NB4 (cell line): ENCODE measurements at regions not wholly inside any gene's neighbourhood (a gene's known extent, or its start where the extent isn't known, plus 50 kb on each side); places are given as distances from the start of the nearest gene placed in this dataset.

ENCODE experiments used
- DNase-seq: peaks from one replicate; pipeline ENCODE4 v3.0.0; 2010; ENCODE audit warnings: low read depth
- H3K4me3 ChIP-seq: one replicate; pipeline ENCODE4 v1.5.1; 2011; ENCODE audit warnings: mild to moderate bottlenecking, low read depth, low read length, moderate library complexity
- MYC ChIP-seq: IDR thresholded peaks from 2 replicates; pipeline ENCODE4 v1.6.1; 2011; ENCODE audit warnings: low read depth, low read length
- POLR2A ChIP-seq: IDR thresholded peaks from 2 replicates; pipeline ENCODE4 v1.6.1; 2011; ENCODE audit warnings: mild to moderate bottlenecking; ENCODE audit not compliant: insufficient read length; ENCODE audit errors: extremely low read depth
- TF ChIP-seq, protein P1 (sequence below): IDR thresholded peaks from 2 replicates; pipeline ENCODE4 v1.6.1; 2011; ENCODE audit warnings: low read depth, low read length
- TF ChIP-seq, protein P2 (sequence below): IDR thresholded peaks from one replicate; pipeline ENCODE4 v1.5.1; 2012; ENCODE audit warnings: low read depth, low read length

DNA sequence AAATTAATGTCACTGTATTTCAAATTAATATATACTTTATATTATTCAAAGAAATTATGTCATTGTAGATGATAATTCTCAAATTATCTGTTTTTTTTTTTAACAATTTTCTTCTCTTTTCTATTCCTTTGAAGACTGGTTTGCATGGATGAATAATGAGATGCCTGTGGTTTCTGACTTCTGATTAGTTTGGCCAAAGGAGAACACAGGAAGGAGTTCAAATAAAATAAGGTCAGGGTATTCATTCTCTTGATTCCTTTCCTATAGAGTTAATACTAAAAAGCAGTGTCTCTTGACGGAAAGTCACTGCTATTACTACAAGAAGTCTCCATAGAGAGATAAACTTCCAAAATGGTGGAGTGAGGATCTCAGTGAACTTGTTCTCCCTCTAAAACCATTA lies 279.6 kb upstream of the FTMT start:
- TF ChIP-seq MYC (no peak), POLR2A (no peak)
- TF ChIP-seq, protein P1, sequence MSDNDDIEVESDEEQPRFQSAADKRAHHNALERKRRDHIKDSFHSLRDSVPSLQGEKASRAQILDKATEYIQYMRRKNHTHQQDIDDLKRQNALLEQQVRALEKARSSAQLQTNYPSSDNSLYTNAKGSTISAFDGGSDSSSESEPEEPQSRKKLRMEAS, result no peak
- TF ChIP-seq, protein P2, sequence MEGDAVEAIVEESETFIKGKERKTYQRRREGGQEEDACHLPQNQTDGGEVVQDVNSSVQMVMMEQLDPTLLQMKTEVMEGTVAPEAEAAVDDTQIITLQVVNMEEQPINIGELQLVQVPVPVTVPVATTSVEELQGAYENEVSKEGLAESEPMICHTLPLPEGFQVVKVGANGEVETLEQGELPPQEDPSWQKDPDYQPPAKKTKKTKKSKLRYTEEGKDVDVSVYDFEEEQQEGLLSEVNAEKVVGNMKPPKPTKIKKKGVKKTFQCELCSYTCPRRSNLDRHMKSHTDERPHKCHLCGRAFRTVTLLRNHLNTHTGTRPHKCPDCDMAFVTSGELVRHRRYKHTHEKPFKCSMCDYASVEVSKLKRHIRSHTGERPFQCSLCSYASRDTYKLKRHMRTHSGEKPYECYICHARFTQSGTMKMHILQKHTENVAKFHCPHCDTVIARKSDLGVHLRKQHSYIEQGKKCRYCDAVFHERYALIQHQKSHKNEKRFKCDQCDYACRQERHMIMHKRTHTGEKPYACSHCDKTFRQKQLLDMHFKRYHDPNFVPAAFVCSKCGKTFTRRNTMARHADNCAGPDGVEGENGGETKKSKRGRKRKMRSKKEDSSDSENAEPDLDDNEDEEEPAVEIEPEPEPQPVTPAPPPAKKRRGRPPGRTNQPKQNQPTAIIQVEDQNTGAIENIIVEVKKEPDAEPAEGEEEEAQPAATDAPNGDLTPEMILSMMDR, result no peak
- no peak for DNase-seq
- no peak overlapping the region for H3K4me3 ChIP-seq

DNA sequence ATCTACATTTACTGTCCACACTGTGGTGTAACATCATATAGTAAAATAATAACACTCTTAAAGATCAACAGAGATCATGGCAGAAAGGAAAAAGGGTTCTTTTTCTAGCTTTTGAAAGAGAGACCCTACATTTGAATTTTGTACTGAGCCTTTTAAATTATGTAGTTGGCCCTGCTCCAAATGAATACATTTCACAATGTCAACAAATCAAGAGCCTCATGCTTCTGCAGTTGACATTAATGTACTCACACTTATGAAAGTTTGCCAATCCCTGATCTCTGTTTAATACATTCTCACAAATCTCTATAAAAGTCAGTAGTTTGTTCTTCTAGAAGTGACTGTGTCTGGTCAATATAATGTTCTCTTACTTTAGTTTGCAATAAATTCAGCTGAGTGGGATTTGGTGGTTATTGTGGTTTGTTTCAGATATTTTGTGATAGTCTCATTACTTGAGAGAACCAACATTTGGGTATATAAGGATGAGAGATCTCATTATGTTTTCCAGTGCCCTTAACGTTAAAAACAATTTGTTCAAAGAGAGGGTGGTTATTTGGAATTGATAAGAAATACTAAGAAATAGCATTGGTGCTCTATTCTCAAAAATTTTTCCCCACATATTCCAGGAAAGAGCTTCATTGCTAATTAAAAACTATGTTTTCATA lies 277.8 kb upstream of the FTMT start:
- TF ChIP-seq, protein P1, result no peak
- TF ChIP-seq, protein P2, result no peak
- TF ChIP-seq POLR2A (no peak), MYC (no peak)
- H3K4me3 ChIP-seq, result no peak overlapping the region
- DNase-seq, result no peak

DNA sequence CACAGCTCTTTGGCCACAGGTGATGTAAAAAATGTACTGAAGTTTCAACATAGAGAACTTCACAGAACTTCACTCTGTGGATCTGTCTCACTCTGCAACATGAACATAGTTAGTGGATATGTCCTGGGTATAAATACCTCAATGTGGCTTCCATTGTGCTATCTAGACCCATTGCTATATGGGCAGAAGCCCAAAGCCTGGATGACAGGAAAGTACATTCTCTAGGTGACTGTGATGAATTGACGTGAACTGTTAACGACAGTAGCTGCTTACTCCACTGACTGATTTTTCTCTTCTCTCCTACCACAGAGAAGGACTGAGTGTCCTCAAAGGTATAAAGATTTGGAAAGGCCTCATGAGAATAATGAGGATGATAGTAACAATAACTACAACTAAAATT lies 270.1 kb upstream of the FTMT start:
- DNase-seq, result no peak
- TF ChIP-seq, protein P2, result no peak
- no peak overlapping the region for H3K4me3 ChIP-seq

DNA sequence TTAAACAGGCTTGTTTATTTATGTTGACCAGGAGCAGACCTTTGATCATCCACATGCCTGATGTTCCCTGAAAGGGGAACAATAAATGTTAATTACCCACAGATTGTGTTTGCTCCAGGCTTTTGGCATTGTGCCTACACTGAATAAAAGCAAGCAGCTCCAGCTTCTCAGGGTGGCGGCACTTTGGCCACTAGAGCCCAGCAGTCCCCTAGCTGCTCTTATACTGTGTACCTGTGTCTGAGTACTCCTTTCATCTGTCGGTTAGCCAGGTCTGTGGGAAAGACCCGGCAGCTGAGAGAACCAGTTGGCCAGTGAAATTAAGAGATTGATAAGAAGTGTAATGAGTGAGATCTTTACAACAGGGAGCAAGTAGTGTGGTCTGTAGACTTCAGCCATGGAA lies 254.8 kb upstream of the FTMT start:
- H3K4me3 ChIP-seq, result no peak overlapping the region
- no peak for DNase-seq
- TF ChIP-seq POLR2A (no peak), MYC (no peak)
- TF ChIP-seq, protein P1, result no peak
- TF ChIP-seq, protein P2, result no peak

DNA sequence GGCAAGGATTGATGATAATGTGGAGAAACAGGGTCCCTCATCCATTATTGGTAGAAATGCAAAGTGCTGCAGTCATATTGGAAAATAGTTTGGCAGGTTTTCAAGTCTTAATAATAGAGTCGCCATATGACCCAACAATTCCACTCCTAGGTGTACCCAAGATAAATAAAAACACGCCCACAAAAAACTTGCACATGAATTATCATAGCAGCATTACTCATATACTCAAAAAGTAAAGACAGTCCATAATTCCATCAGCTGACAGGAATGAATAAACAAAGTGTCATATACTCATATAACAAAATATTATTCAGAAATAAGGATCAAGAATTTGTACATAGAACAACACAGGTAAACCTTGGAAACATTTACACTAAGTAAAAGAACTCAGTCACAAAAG lies 242.9 kb upstream of the FTMT start:
- no peak for DNase-seq
- H3K4me3 ChIP-seq, result no peak overlapping the region
- TF ChIP-seq POLR2A, result no peak
- no peak for TF ChIP-seq MYC
- TF ChIP-seq, protein P1, result no peak
- TF ChIP-seq, protein P2, result no peak

DNA sequence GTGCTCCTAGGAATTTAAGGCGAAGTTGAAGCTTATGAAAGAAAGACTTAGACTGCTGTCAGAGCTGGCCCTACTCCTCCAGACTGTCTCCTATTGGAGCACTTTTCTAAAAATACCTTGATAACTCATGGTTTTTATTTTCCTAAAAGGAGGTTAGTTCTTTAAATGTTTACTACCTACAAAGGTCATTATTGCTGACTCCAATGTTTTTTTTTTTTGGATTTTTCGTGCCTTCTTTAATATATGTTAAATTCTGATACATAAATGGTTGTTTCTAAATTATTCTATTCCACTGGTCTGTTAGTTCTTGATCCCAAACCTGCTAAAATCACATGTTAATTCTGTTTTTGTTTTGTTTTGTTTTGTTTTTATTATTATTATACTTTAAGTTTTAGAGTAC lies 227.6 kb upstream of the FTMT start:
- H3K4me3 ChIP-seq, result no peak overlapping the region
- TF ChIP-seq MYC (no peak), POLR2A (no peak)
- TF ChIP-seq, protein P1, result no peak
- TF ChIP-seq, protein P2, result no peak
- no peak for DNase-seq
